RWPE2 (cell line): ENCODE measurements at regions not wholly inside any gene's neighbourhood (a gene's known extent, or its start where the extent isn't known, plus 50 kb on each side); places are given as distances from the start of the nearest gene placed in this dataset.

Experiments used
- ATAC-seq: fragments of 200-7000 bp; cut with Tn5 transposase; 3 replicates; pipeline ENCODE4 v1.9.1; 2021; ENCODE audit warnings: low read depth
- DNase-seq: peaks from one replicate; pipeline ENCODE4 v3.0.0-alpha.2; 2020; ENCODE audit warnings: low spot score
- H3K27ac ChIP-seq: fragments of 450-650 bp; 2 replicates; pipeline ENCODE4 v1.5.1; 2017; ENCODE audit warnings: mild to moderate bottlenecking; ENCODE audit not compliant: poor library complexity, severe bottlenecking
- H3K27me3 ChIP-seq: fragments of 250-450 bp; sonication (Bioruptor Pico); 2 replicates; pipeline ENCODE4 v1.5.1; 2021; ENCODE audit warnings: mild to moderate bottlenecking, moderate library complexity; ENCODE audit not compliant: insufficient read depth, poor library complexity, severe bottlenecking
- H3K36me3 ChIP-seq: fragments of 250-450 bp; sonication (Bioruptor Pico); 2 replicates; pipeline ENCODE4 v1.5.1; 2020; ENCODE audit warnings: low read depth, mild to moderate bottlenecking, moderate library complexity
- H3K4me1 ChIP-seq: fragments of 250-450 bp; sonication (Bioruptor Pico); 2 replicates; pipeline ENCODE4 v1.5.1; 2021; ENCODE audit warnings: mild to moderate bottlenecking, moderate library complexity; ENCODE audit not compliant: insufficient read depth, poor library complexity, severe bottlenecking
- H3K4me3 ChIP-seq: fragments of 250-450 bp; sonication (Bioruptor Pico); 2 replicates; pipeline ENCODE4 v1.5.1; 2021; ENCODE audit warnings: mild to moderate bottlenecking, moderate library complexity; ENCODE audit not compliant: severe bottlenecking
- H3K9me3 ChIP-seq: fragments of 250-450 bp; sonication (Bioruptor Pico); 2 replicates; pipeline ENCODE4 v1.5.1; 2021; ENCODE audit warnings: mild to moderate bottlenecking, moderate library complexity; ENCODE audit not compliant: severe bottlenecking
- TF ChIP-seq, protein P1 (sequence below): fragments of 450-650 bp; IDR thresholded peaks from one replicate; pipeline ENCODE4 v1.5.1; 2017; ENCODE audit warnings: mild to moderate bottlenecking, moderate library complexity; ENCODE audit not compliant: poor library complexity, severe bottlenecking

DNA sequence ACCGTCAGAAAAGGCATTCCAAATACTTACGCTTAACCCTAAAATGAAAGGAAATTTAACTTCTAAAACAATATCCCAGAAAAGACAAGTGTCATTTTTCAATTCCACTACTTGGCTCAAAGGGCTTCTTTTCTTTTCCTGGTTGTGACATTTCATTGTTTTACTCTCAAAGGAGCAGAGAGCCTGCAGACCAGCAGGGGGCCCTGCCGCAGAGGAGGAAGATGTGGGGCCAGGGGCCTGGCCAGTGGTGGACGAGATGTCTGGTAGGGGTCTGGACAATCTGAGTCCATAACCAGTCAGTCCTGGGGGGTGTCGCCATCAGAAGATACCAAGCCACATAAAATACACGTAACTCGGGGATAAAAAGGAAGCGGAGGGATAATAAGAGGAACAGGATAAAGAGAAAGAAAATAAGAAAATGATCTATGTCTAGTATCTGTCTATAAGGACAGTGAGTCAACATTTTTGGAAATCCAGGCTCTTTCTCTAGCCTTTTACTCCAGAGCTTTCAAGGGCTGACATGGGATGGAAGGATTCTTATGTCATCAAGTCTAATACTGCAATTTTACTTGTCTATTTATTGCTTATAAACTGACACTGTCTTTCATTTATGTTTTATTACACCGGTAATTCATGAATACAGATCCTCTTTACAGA is 54.2 kb upstream of the ARHGEF3 start:
- Histone ChIP-seq H3K36me3 (no peaks in the 10 kb centered on the region), H3K4me3 (no peak overlapping the region), H3K27me3 (no peaks in the 10 kb centered on the region), H3K4me1 (peaks cover 20% of the 10 kb centered on the region), H3K9me3 (no peaks in the 10 kb centered on the region), H3K27ac (peak overlapping the region; percentile 98)
- no peak for ATAC-seq
- DNase-seq: no peak
- TF ChIP-seq, protein P1, sequence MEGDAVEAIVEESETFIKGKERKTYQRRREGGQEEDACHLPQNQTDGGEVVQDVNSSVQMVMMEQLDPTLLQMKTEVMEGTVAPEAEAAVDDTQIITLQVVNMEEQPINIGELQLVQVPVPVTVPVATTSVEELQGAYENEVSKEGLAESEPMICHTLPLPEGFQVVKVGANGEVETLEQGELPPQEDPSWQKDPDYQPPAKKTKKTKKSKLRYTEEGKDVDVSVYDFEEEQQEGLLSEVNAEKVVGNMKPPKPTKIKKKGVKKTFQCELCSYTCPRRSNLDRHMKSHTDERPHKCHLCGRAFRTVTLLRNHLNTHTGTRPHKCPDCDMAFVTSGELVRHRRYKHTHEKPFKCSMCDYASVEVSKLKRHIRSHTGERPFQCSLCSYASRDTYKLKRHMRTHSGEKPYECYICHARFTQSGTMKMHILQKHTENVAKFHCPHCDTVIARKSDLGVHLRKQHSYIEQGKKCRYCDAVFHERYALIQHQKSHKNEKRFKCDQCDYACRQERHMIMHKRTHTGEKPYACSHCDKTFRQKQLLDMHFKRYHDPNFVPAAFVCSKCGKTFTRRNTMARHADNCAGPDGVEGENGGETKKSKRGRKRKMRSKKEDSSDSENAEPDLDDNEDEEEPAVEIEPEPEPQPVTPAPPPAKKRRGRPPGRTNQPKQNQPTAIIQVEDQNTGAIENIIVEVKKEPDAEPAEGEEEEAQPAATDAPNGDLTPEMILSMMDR: peak; percentile 53

DNA sequence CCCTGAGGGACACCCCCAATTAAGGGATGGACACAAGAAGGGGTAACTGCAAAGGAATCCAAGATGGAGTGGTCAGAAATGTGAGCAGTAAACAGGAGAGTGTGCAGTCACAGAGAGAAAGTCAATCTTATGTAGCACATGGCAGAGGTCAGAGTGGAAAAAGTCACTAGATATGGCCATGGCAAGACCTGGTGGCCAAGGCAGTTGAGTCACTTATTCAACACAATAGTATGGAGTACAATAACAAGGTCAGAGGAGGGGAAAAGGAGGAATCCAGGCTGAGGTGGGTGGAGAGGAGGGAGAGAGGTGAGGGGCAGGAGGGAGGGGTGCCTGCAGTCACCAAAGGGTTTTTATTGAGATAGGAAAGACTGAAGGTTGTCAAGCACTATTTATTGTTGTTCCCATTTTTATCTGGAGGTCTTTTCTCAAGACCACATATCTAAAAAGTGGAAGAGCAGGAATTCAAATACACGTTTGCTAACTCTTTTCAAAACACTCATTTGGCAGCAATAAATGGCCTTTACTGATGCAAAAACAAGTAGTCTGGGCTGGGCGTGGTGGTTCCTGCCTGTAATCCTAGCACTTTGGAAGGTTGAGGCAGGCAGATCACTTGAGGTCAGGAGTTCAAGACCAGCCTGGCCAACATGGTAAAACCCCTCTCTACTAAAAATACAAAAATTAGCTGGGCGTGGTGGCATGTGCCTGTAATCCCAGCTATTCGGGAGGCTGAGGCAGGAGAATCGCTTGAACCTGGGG is 53.3 kb upstream of the ARHGEF3 start:
- TF ChIP-seq, protein P1: no peak
- no peak for DNase-seq
- Histone ChIP-seq H3K27me3 (no peaks in the 10 kb centered on the region), H3K4me3 (no peak overlapping the region), H3K27ac (peak overlapping the region; percentile 98), H3K36me3 (no peaks in the 10 kb centered on the region), H3K4me1 (peaks cover 20% of the 10 kb centered on the region), H3K9me3 (no peaks in the 10 kb centered on the region)
- no peak for ATAC-seq

DNA sequence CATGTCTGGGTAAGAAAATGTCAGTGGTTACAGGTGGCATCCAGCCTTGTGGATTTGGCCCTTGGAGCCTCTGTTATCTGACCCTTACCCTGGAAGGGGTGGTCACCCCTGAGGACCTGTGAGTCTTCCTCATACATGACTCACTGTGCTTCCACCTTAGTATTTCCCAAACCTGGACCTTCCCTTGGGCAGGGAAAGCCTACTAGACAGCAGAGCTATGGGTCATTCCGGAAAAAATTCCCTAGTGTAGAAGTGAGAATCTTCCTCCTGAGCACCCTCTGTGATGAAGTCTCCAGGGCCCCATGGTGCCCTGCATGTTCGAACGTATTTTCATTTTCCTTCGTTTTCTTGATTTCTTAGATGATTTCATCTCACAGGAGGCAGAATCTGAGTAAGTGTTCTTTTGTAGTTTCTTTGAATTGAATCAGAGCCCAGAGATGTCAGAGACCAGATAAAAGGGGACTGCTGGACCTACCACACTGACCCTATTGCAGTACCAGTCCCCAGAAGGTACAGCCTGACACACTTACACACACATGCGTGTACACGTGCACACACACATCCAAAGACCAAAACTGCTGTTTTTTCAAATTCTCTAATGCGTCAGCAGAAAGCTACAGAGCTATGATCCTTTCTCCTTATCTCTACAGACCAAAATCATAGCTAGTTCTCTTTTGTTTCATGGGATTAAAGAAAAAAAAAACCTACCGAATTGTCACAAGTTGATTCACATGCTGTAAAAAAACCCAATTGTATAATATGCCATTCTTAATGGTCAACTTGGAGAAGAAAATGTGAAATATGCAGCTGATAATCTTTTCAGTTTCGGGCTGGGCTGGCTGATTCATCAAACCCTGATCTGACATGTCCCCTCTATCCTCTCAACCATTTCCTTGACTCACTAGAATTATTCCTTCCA is 50.5 kb upstream of the ARHGEF3 start:
- Histone ChIP-seq H3K27me3 (no peaks in the 10 kb centered on the region), H3K4me1 (peaks cover 20% of the 10 kb centered on the region), H3K4me3 (no peak overlapping the region), H3K9me3 (no peaks in the 10 kb centered on the region), H3K36me3 (no peaks in the 10 kb centered on the region), H3K27ac (peak overlapping the region; percentile 98)
- DNase-seq: peak; percentile 63
- TF ChIP-seq, protein P1: no peak
- peak; percentile 81 for ATAC-seq
